ENCODE measurements at regions not wholly inside any gene's neighbourhood (a gene's known extent, or its start where the extent isn't known, plus 50 kb on each side); places are given as distances from the start of the nearest gene placed in this dataset.
A peak's percentile ranks its signal among the peaks of the same experiment; 100 is the strongest.

DNA sequence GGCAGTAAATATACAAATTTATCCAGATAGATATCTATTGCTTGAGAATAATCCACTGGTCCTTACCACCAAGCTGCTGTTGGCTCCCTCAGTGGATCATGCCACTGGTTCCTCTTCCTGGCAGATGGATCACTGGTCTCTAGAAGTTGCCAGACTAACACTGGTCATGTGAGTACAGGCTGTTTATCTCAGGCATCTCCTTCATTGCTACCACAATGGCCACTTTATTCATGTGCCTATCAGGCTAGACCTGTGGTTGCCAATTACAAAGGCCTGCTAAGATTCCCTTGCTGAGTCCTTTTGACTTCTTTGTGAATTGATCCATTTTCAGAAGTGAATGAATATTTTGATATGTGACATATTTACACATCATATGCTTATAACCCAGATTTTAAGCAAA is 1659.5 kb upstream of the PCDH20 start:
- no peaks in the 10 kb centered on the region for H3K9me3 ChIP-seq (ENCODE audit: insufficient read depth, low read depth, low read length)
- H4K20me1 ChIP-seq (ENCODE audit: insufficient read depth, low read length, poor library complexity, severe bottlenecking): no peaks in the 10 kb centered on the region
- H3K36me3 ChIP-seq (ENCODE audit: insufficient read depth, low read length): no peaks in the 10 kb centered on the region
- H2AFZ ChIP-seq (ENCODE audit: low read length): no peak overlapping the region
- no peak for TF ChIP-seq EZH2phosphoT487 (IDR thresholded peaks at IDR 0.05; ENCODE audit: borderline replicate concordance)
- TF ChIP-seq, protein P1, sequence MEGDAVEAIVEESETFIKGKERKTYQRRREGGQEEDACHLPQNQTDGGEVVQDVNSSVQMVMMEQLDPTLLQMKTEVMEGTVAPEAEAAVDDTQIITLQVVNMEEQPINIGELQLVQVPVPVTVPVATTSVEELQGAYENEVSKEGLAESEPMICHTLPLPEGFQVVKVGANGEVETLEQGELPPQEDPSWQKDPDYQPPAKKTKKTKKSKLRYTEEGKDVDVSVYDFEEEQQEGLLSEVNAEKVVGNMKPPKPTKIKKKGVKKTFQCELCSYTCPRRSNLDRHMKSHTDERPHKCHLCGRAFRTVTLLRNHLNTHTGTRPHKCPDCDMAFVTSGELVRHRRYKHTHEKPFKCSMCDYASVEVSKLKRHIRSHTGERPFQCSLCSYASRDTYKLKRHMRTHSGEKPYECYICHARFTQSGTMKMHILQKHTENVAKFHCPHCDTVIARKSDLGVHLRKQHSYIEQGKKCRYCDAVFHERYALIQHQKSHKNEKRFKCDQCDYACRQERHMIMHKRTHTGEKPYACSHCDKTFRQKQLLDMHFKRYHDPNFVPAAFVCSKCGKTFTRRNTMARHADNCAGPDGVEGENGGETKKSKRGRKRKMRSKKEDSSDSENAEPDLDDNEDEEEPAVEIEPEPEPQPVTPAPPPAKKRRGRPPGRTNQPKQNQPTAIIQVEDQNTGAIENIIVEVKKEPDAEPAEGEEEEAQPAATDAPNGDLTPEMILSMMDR (conservative IDR thresholded peaks at IDR 0.05; ENCODE audit: low read length): no peak
- no peaks in the 10 kb centered on the region for H3F3A ChIP-seq (ENCODE audit: low read depth)
- H3K27me3 ChIP-seq (ENCODE audit: insufficient read depth, low read length, poor library complexity, severe bottlenecking): no peaks in the 10 kb centered on the region
- H3K4me2 ChIP-seq (ENCODE audit: low read depth, low read length, poor library complexity, severe bottlenecking): no peak overlapping the region
- no peak overlapping the region for H3K4me3 ChIP-seq (ENCODE audit: low read length, poor library complexity, severe bottlenecking)
- H3K9ac ChIP-seq (ENCODE audit: low read depth, low read length, poor library complexity, severe bottlenecking): no peak overlapping the region
- H3K79me2 ChIP-seq (ENCODE audit: insufficient read depth, low read length): no peaks in the 10 kb centered on the region
- H3K4me1 ChIP-seq (ENCODE audit: insufficient read depth, low read length, poor library complexity, severe bottlenecking): no peaks in the 10 kb centered on the region
- H3K9me2 ChIP-seq (replicated peaks; ENCODE audit: low read depth, low read length): no peaks in the 10 kb centered on the region

GRCh38 chr13:63050287-63050686 is 1634.6 kb upstream of the PCDH20 start:
- no peaks in the 10 kb centered on the region for H3K79me2 ChIP-seq (ENCODE audit: insufficient read depth, low read length)
- no peaks in the 10 kb centered on the region for H3K27me3 ChIP-seq (ENCODE audit: insufficient read depth, low read length, poor library complexity, severe bottlenecking)
- TF ChIP-seq EZH2phosphoT487 (IDR thresholded peaks at IDR 0.05; ENCODE audit: borderline replicate concordance): no peak
- no peak overlapping the region for H3K4me2 ChIP-seq (ENCODE audit: low read depth, low read length, poor library complexity, severe bottlenecking)
- H4K20me1 ChIP-seq (ENCODE audit: insufficient read depth, low read length, poor library complexity, severe bottlenecking): no peaks in the 10 kb centered on the region
- no peaks in the 10 kb centered on the region for H3K9me2 ChIP-seq (replicated peaks; ENCODE audit: low read depth, low read length)
- H3K36me3 ChIP-seq (ENCODE audit: insufficient read depth, low read length): no peaks in the 10 kb centered on the region
- H2AFZ ChIP-seq (ENCODE audit: low read length): no peak overlapping the region
- H3K4me1 ChIP-seq (ENCODE audit: insufficient read depth, low read length, poor library complexity, severe bottlenecking): no peaks in the 10 kb centered on the region
- H3K9me3 ChIP-seq (ENCODE audit: insufficient read depth, low read depth, low read length): no peaks in the 10 kb centered on the region
- no peak overlapping the region for H3K9ac ChIP-seq (ENCODE audit: low read depth, low read length, poor library complexity, severe bottlenecking)
- no peaks in the 10 kb centered on the region for H3F3A ChIP-seq (ENCODE audit: low read depth)
- no peak overlapping the region for H3K4me3 ChIP-seq (ENCODE audit: low read length, poor library complexity, severe bottlenecking)

DNA sequence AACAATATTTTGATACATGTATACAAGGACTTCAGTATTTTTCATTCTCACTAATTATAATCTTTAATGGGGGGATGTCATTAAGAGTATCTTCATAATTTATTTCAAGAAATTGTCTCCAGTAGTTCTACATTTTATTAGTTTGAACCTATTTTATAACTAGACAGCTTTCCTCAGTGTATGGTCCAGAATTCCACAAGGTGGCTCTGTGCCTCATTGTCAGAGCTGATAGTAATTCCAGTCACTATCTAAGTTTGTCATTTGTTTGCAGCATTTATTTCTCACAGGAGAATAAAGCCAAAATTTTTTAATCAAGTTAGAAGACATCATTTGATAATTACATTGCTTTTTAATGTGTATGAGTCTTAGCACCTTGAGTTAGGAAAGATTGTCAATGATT is 1633.0 kb upstream of the PCDH20 start:
- H3F3A ChIP-seq (ENCODE audit: low read depth): no peaks in the 10 kb centered on the region
- H3K79me2 ChIP-seq (ENCODE audit: insufficient read depth, low read length): no peaks in the 10 kb centered on the region
- no peaks in the 10 kb centered on the region for H4K20me1 ChIP-seq (ENCODE audit: insufficient read depth, low read length, poor library complexity, severe bottlenecking)
- no peak overlapping the region for H3K4me2 ChIP-seq (ENCODE audit: low read depth, low read length, poor library complexity, severe bottlenecking)
- H3K36me3 ChIP-seq (ENCODE audit: insufficient read depth, low read length): no peaks in the 10 kb centered on the region
- no peaks in the 10 kb centered on the region for H3K9me2 ChIP-seq (replicated peaks; ENCODE audit: low read depth, low read length)
- H3K4me1 ChIP-seq (ENCODE audit: insufficient read depth, low read length, poor library complexity, severe bottlenecking): no peaks in the 10 kb centered on the region
- H3K9me3 ChIP-seq (ENCODE audit: insufficient read depth, low read depth, low read length): no peaks in the 10 kb centered on the region
- no peak overlapping the region for H2AFZ ChIP-seq (ENCODE audit: low read length)
- no peaks in the 10 kb centered on the region for H3K27me3 ChIP-seq (ENCODE audit: insufficient read depth, low read length, poor library complexity, severe bottlenecking)
- H3K4me3 ChIP-seq (ENCODE audit: low read length, poor library complexity, severe bottlenecking): no peak overlapping the region
- TF ChIP-seq, protein P1 (conservative IDR thresholded peaks at IDR 0.05; ENCODE audit: low read length): 0 out of 2 replicates have a peak, but pooled peaks have one; percentile 20
- TF ChIP-seq EZH2phosphoT487 (IDR thresholded peaks at IDR 0.05; ENCODE audit: borderline replicate concordance): no peak
- no peak overlapping the region for H3K9ac ChIP-seq (ENCODE audit: low read depth, low read length, poor library complexity, severe bottlenecking)

DNA sequence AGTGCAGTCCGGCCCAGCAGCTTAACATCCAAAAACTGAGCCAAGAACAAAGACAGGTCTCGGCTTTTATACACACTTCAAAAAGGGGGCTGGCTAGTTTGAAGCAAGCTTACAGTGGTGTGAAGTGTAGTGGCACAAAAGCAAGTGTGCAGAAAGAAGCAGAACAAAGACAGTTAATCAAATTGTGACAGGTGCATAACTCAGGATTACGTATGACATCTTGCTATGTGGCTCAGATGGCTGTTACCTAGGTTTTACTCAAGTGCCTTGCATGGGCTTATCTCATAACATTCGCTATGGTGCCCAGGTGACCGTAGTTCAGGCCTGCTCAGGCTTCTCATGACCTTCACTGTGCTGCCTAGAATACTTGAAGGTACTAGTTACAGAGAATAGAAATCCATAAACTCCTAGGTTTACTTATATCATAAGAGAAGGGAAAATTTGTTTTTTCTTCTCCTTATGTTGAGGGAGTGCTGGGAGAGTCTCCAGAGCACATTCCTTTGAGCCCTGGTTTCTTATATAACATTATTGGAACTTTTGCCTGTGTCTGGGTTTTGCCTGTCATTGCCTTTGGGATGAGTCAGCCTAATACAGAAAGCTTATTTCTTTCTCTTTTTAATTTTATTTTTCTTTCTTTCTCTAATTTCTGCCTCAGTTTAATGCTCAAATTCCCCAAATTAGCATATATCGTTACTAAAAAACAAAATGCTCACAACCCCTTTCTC is 1629.1 kb upstream of the PCDH20 start:
- no peaks in the 10 kb centered on the region for H3K9me2 ChIP-seq (replicated peaks; ENCODE audit: low read depth, low read length)
- no peaks in the 10 kb centered on the region for H3F3A ChIP-seq (ENCODE audit: low read depth)
- TF ChIP-seq, protein P1 (conservative IDR thresholded peaks at IDR 0.05; ENCODE audit: low read length): no peak
- TF ChIP-seq EZH2phosphoT487 (IDR thresholded peaks at IDR 0.05; ENCODE audit: borderline replicate concordance): no peak
- no peaks in the 10 kb centered on the region for H3K36me3 ChIP-seq (ENCODE audit: insufficient read depth, low read length)
- no peaks in the 10 kb centered on the region for H4K20me1 ChIP-seq (ENCODE audit: insufficient read depth, low read length, poor library complexity, severe bottlenecking)
- no peak overlapping the region for H3K9ac ChIP-seq (ENCODE audit: low read depth, low read length, poor library complexity, severe bottlenecking)
- no peaks in the 10 kb centered on the region for H3K27me3 ChIP-seq (ENCODE audit: insufficient read depth, low read length, poor library complexity, severe bottlenecking)
- H3K79me2 ChIP-seq (ENCODE audit: insufficient read depth, low read length): no peaks in the 10 kb centered on the region
- H3K4me1 ChIP-seq (ENCODE audit: insufficient read depth, low read length, poor library complexity, severe bottlenecking): no peaks in the 10 kb centered on the region
- H3K4me3 ChIP-seq (ENCODE audit: low read length, poor library complexity, severe bottlenecking): no peak overlapping the region
- no peaks in the 10 kb centered on the region for H3K9me3 ChIP-seq (ENCODE audit: insufficient read depth, low read depth, low read length)
- no peak overlapping the region for H2AFZ ChIP-seq (ENCODE audit: low read length)
- H3K4me2 ChIP-seq (ENCODE audit: low read depth, low read length, poor library complexity, severe bottlenecking): no peak overlapping the region

Measured in Loucy (cell line).